SK-N-SH (cell line): ENCODE measurements at regions not wholly inside any gene's neighbourhood (a gene's known extent, or its start where the extent isn't known, plus 50 kb on each side); places are given as distances from the start of the nearest gene placed in this dataset.

ENCODE experiments used
- CTCF ChIA-PET: fragments of 300-600, 350-600 bp; formaldehyde crosslinking; extraction: SDS; loops from one replicate; lab custom pipeline; 2021; lab: Yijun Ruan, JAX
- POLR2A ChIA-PET: fragments of 350-600 bp; sonication (Branson Sonifier 250); formaldehyde crosslinking; extraction: SDS; loops from one replicate; lab custom pipeline; 2020; ENCODE audit warnings: antibody characterized with exemption, inconsistent platforms; lab: Yijun Ruan, JAX
- DNase-seq: peaks from one replicate; pipeline ENCODE4 v3.0.0; 2012
- H2AFZ ChIP-seq: fragments of 200-600 bp; sonication (generic); 2 replicates; pipeline ENCODE4 v1.8.1; 2016; ENCODE audit warnings: antibody characterized with exemption, mild to moderate bottlenecking, low read depth
- H3F3A ChIP-seq: fragments of 200-600 bp; sonication (generic); replicated peaks from 2 replicates; pipeline ENCODE3; 2016; ENCODE audit warnings: antibody characterized with exemption, mild to moderate bottlenecking; ENCODE audit not compliant: insufficient read depth
- H3K27ac ChIP-seq, 2 experiments: fragments of 200-500 bp in 1 of 2; fragments of 200-600 bp in 1 of 2; sonication (Bioruptor generic) in 1 of 2; sonication (generic), shearing (Covaris generic) in 1 of 2; 2 replicates each; pipeline versions ENCODE4 v1.5.1 to v1.6.1; 2014 to 2016; ENCODE audit warnings: low read depth in 2 of 2, inconsistent platforms in 1 of 2, low read length in 1 of 2, mild to moderate bottlenecking in 1 of 2, mixed read lengths in 1 of 2
- H3K27me3 ChIP-seq: fragments of 200-600 bp; sonication (generic), shearing (Covaris generic); 2 replicates; pipeline ENCODE4 v1.6.1; 2016; ENCODE audit warnings: mixed run types; ENCODE audit not compliant: insufficient read depth
- H3K36me3 ChIP-seq, 2 experiments: fragments of 200-500 bp in 1 of 2; fragments of 200-600 bp in 1 of 2; sonication (Bioruptor generic) in 1 of 2; sonication (generic) in 1 of 2; replicated peaks in 1 of 2; 2 replicates each; pipeline versions ENCODE3 to v1.5.1; 2014 to 2016; ENCODE audit warnings: low read length in 1 of 2, mild to moderate bottlenecking in 1 of 2; ENCODE audit not compliant: insufficient read depth in 2 of 2, control insufficient read depth in 1 of 2
- H3K4me1 ChIP-seq, 2 experiments: fragments of 200-500 bp in 1 of 2; fragments of 200-600 bp in 1 of 2; sonication (Bioruptor generic) in 1 of 2; sonication (generic), shearing (Covaris generic) in 1 of 2; 2 replicates each; pipeline versions ENCODE4 v1.5.1 to v1.6.1; 2014 to 2016; ENCODE audit warnings: low read depth in 1 of 2, low read length in 1 of 2, mixed run types in 1 of 2; ENCODE audit not compliant: insufficient read depth in 2 of 2, control insufficient read depth in 1 of 2
- H3K4me2 ChIP-seq: fragments of 200-600 bp; sonication (generic), shearing (Covaris generic); 2 replicates; pipeline ENCODE4 v1.6.1; 2017; ENCODE audit warnings: mixed run types
- H3K4me3 ChIP-seq, 2 experiments: fragments of 200-500 bp in 1 of 2; fragments of 200-600 bp in 1 of 2; sonication (Bioruptor generic) in 1 of 2; sonication (generic), shearing (Covaris generic) in 1 of 2; 2 replicates each; pipeline versions ENCODE4 v1.5.1 to v1.8.1; 2014 to 2016; ENCODE audit warnings: low read depth in 2 of 2, inconsistent platforms in 1 of 2, low read length in 1 of 2, mild to moderate bottlenecking in 1 of 2, mixed read lengths in 1 of 2, moderate library complexity in 1 of 2
- H3K79me2 ChIP-seq: fragments of 200-600 bp; sonication (generic); 2 replicates; pipeline ENCODE4 v1.8.1; 2017; ENCODE audit warnings: mild to moderate bottlenecking; ENCODE audit not compliant: insufficient read depth
- H3K9ac ChIP-seq: fragments of 200-600 bp; sonication (generic); 2 replicates; pipeline ENCODE4 v1.6.1; 2017; ENCODE audit warnings: mixed run types
- H3K9me2 ChIP-seq: fragments of 200-600 bp; sonication (generic); 2 replicates; pipeline ENCODE4 v1.6.1; 2017; ENCODE audit warnings: mixed run types
- H3K9me3 ChIP-seq: fragments of 200-600 bp; sonication (generic); 2 replicates; pipeline ENCODE4 v1.6.1; 2017; ENCODE audit warnings: mixed run types, mild to moderate bottlenecking, moderate library complexity
- H4K20me1 ChIP-seq: fragments of 200-600 bp; sonication (generic); 2 replicates; pipeline ENCODE4 v1.6.1; 2017; ENCODE audit warnings: mild to moderate bottlenecking, mixed run types; ENCODE audit not compliant: insufficient read depth
- CHD2 ChIP-seq: fragments of 150-350 bp; IDR thresholded peaks from 2 replicates; pipeline ENCODE4 v1.6.1; 2018; ENCODE audit warnings: low read length; ENCODE audit not compliant: partially characterized antibody
- ELF1 ChIP-seq: IDR thresholded peaks from 2 replicates; pipeline ENCODE4 v1.4.0; 2012
- EP300 ChIP-seq, 2 experiments: IDR thresholded peaks; 2 replicates each; pipeline versions ENCODE4 v1.4.0 to v1.6.1; 2012; ENCODE audit warnings: borderline replicate concordance in 1 of 2, low read depth in 1 of 2, low read length in 1 of 2
- EZH2phosphoT487 ChIP-seq: fragments of 200-600 bp; sonication (generic); IDR thresholded peaks from 2 replicates; pipeline ENCODE4 v1.6.1; 2017; ENCODE audit warnings: low read depth, mixed run types, mild to moderate bottlenecking, antibody characterized with exemption, moderate library complexity, borderline replicate concordance
- GABPA ChIP-seq: IDR thresholded peaks from 2 replicates; pipeline ENCODE4 v1.4.0; 2012; ENCODE audit warnings: low read depth, mild to moderate bottlenecking
- JUND ChIP-seq: IDR thresholded peaks from 2 replicates; pipeline ENCODE4 v1.4.0; 2012
- MXI1 ChIP-seq: IDR thresholded peaks from 2 replicates; pipeline ENCODE4 v1.6.1; 2012; ENCODE audit warnings: mild to moderate bottlenecking, low read depth, low read length, improper control_type of control experiment
- NRF1 ChIP-seq: IDR thresholded peaks from 2 replicates; pipeline ENCODE4 v1.6.1; 2012; ENCODE audit warnings: low read depth, mild to moderate bottlenecking, low read length
- RAD21 ChIP-seq: IDR thresholded peaks from 2 replicates; pipeline ENCODE4 v1.6.1; 2012; ENCODE audit warnings: mild to moderate bottlenecking, low read length
- RCOR1 ChIP-seq: fragments of 150-350 bp; IDR thresholded peaks from 2 replicates; pipeline ENCODE4 v1.6.1; 2017; ENCODE audit warnings: antibody characterized with exemption, low read length
- RXRA ChIP-seq: IDR thresholded peaks from 2 replicates; pipeline ENCODE4 v1.4.0; 2012; ENCODE audit warnings: low read depth, mild to moderate bottlenecking, borderline replicate concordance
- SIN3A ChIP-seq: IDR thresholded peaks from 2 replicates; pipeline ENCODE4 v1.6.1; 2012; ENCODE audit warnings: low read depth, mild to moderate bottlenecking, low read length, moderate library complexity, borderline replicate concordance
- TCF12 ChIP-seq: IDR thresholded peaks from 2 replicates; pipeline ENCODE4 v1.4.0; 2012
- TEAD4 ChIP-seq: IDR thresholded peaks from 2 replicates; pipeline ENCODE4 v1.4.0; 2012; ENCODE audit warnings: mild to moderate bottlenecking, borderline replicate concordance; ENCODE audit not compliant: insufficient read depth
- USF2 ChIP-seq: fragments of 150-350 bp; IDR thresholded peaks from 2 replicates; pipeline ENCODE4 v1.6.1; 2017; ENCODE audit warnings: antibody characterized with exemption, low read length, low read depth, borderline replicate concordance
- WGBS: methylation state at CpG from one replicate; pipeline ENCODE4 v1.1.6; 2017; ENCODE audit warnings: low lambda C conversion rate; 5-methylcytosine and 5-hydroxymethylcytosine counted together
- TF ChIP-seq, protein P1 (sequence below): IDR thresholded peaks from 2 replicates; pipeline ENCODE4 v1.4.0; 2012; ENCODE audit warnings: low read depth, borderline replicate concordance
- TF ChIP-seq, protein P2 (sequence below): fragments of 200-600 bp; sonication (generic); IDR thresholded peaks from 2 replicates; pipeline ENCODE4 v1.6.1; 2017; ENCODE audit warnings: antibody characterized with exemption, mild to moderate bottlenecking, moderate library complexity

DNA sequence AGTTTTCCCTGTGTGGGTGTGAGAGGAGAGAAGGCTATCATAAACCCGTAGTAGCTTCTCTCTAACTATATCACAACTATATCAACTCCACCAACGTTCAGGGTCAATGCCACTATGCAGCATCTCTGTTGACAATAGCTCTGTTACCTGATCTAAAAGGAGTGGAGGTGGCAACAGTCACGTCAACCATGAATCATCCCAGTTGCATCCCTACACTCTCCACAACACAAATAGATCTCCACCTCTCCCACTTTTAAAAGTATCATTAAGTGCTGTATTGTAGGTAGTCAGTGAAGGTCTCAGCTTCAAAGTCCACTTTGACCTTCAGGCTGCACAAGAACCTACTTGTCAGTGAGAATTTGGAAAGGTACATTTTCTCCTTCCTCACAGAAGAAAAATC lies 600.5 kb upstream of the GRIA3 start:
- Histone ChIP-seq H3K9me2 (no peaks in the 10 kb centered on the region), H3K36me3 (no peaks in the 10 kb centered on the region), H3K27ac (no peak overlapping the region), H3K9me3 (no peaks in the 10 kb centered on the region), H3K27me3 (no peaks in the 10 kb centered on the region), H3K9ac (no peak overlapping the region), H3F3A (no peaks in the 10 kb centered on the region), H4K20me1 (no peaks in the 10 kb centered on the region), H3K4me2 (no peak overlapping the region), H3K4me1 (no peaks in the 10 kb centered on the region), H3K4me3 (no peak overlapping the region)
- CTCF ChIA-PET, result no interaction called here
- POLR2A ChIA-PET, result no interaction called here
- no peak for DNase-seq
- WGBS, result 10% methylated on average over 3 of the region's 3 CpGs
- TF ChIP-seq SIN3A (no peak), NRF1 (no peak), TCF12 (no peak), USF2 (no peak), JUND (no peak), CHD2 (no peak), RAD21 (no peak), GABPA (no peak), EZH2phosphoT487 (no peak), ELF1 (no peak)
- TF ChIP-seq, protein P1, sequence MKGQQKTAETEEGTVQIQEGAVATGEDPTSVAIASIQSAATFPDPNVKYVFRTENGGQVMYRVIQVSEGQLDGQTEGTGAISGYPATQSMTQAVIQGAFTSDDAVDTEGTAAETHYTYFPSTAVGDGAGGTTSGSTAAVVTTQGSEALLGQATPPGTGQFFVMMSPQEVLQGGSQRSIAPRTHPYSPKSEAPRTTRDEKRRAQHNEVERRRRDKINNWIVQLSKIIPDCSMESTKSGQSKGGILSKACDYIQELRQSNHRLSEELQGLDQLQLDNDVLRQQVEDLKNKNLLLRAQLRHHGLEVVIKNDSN, result no peak
- TF ChIP-seq, all 33 proteins: peak for 0
- Histone ChIP-seq H2AFZ (no peak overlapping the region), H3K79me2 (no peaks in the 10 kb centered on the region)

- H3K4me3 ChIP-seq, result no peak overlapping the region
- no peaks in the 10 kb centered on the region for H3K36me3 ChIP-seq
- H4K20me1 ChIP-seq, result no peaks in the 10 kb centered on the region
- ChIA-PET POLR2A (no interaction called here), CTCF (no interaction called here)
- no peaks in the 10 kb centered on the region for H3K27me3 ChIP-seq
- H3K9ac ChIP-seq, result no peak overlapping the region
- H3K27ac ChIP-seq, result no peak overlapping the region
- no peaks in the 10 kb centered on the region for H3F3A ChIP-seq
- TF ChIP-seq RCOR1, result no peak
- TF ChIP-seq TEAD4, result no peak
- TF ChIP-seq CHD2, result no peak
- TF ChIP-seq, protein P2, sequence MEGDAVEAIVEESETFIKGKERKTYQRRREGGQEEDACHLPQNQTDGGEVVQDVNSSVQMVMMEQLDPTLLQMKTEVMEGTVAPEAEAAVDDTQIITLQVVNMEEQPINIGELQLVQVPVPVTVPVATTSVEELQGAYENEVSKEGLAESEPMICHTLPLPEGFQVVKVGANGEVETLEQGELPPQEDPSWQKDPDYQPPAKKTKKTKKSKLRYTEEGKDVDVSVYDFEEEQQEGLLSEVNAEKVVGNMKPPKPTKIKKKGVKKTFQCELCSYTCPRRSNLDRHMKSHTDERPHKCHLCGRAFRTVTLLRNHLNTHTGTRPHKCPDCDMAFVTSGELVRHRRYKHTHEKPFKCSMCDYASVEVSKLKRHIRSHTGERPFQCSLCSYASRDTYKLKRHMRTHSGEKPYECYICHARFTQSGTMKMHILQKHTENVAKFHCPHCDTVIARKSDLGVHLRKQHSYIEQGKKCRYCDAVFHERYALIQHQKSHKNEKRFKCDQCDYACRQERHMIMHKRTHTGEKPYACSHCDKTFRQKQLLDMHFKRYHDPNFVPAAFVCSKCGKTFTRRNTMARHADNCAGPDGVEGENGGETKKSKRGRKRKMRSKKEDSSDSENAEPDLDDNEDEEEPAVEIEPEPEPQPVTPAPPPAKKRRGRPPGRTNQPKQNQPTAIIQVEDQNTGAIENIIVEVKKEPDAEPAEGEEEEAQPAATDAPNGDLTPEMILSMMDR, result no peak
- no peak for TF ChIP-seq MXI1
- TF ChIP-seq SIN3A, result no peak
- TF ChIP-seq, protein P1, result no peak
- no peak for TF ChIP-seq ELF1
- no peak for TF ChIP-seq EP300 (IDR thresholded peaks at IDR 0.05; ENCODE audit: borderline replicate concordance in 1 of 2, low read depth in 1 of 2, low read length in 1 of 2)
- TF ChIP-seq NRF1, result no peak
- no peak for TF ChIP-seq RXRA
- H2AFZ ChIP-seq, result no peak overlapping the region
- no peak overlapping the region for H3K4me2 ChIP-seq
- H3K9me3 ChIP-seq, result no peaks in the 10 kb centered on the region
- no peaks in the 10 kb centered on the region for H3K4me1 ChIP-seq
- 0% methylated on average over 2 of the region's 2 CpGs for WGBS
- no peak for DNase-seq
- H3K79me2 ChIP-seq, result no peaks in the 10 kb centered on the region
- no peaks in the 10 kb centered on the region for H3K9me2 ChIP-seq
Observed at GRCh38 chrX:122584981-122585380, 599.1 kb upstream of the GRIA3 start.
